ENCODE measurements at regions not wholly inside any gene's neighbourhood (a gene's known extent, or its start where the extent isn't known, plus 50 kb on each side); places are given as distances from the start of the nearest gene placed in this dataset.

- H3K9me3 ChIP-seq (ENCODE audit: control insufficient read depth, low read length): no peaks in the 10 kb centered on the region
- peaks cover 9% of the 10 kb centered on the region for H3K9me3 Mint-ChIP-seq
- H3K9ac ChIP-seq (ENCODE audit: extremely low read depth, low read length, poor library complexity, severe bottlenecking): no peak overlapping the region
- H3K27ac ChIP-seq (ENCODE audit: low read depth, low read length): no peak overlapping the region
- TF ChIP-seq CTCF (conservative IDR thresholded peaks at IDR 0.05): no peak
- H3K27me3 Mint-ChIP-seq (ENCODE audit: insufficient read depth): peaks cover 10% of the 10 kb centered on the region
- no peaks in the 10 kb centered on the region for H3K4me1 ChIP-seq (ENCODE audit: control insufficient read depth, insufficient read depth, low read length)
- H3K27me3 ChIP-seq (ENCODE audit: control insufficient read depth, insufficient read depth, low read length, poor library complexity, severe bottlenecking): no peaks in the 10 kb centered on the region
- DNase-seq: no peak
- no peak overlapping the region for H3K27ac Mint-ChIP-seq
- no peaks in the 10 kb centered on the region for H3K36me3 Mint-ChIP-seq (ENCODE audit: low read depth)
- no peak overlapping the region for H3K4me3 ChIP-seq (ENCODE audit: low read length)
- no peaks in the 10 kb centered on the region for H3K36me3 ChIP-seq (ENCODE audit: control insufficient read depth, insufficient read depth, low read length)
- no peak overlapping the region for H3K4me3 Mint-ChIP-seq
- peaks cover 10% of the 10 kb centered on the region for H3K4me1 Mint-ChIP-seq
Observed at GRCh38 chr3:152556731-152557254, 278.1 kb upstream of the P2RY1 start.

GRCh38 chr3:152557302-152557999 lies 277.5 kb upstream of the P2RY1 start:
- Mint-ChIP-seq H3K27me3 (ENCODE audit: insufficient read depth) (peaks cover 10% of the 10 kb centered on the region), H3K4me1 (peaks cover 8% of the 10 kb centered on the region), H3K9me3 (peaks cover 9% of the 10 kb centered on the region), H3K36me3 (ENCODE audit: low read depth) (no peaks in the 10 kb centered on the region), H3K27ac (no peak overlapping the region), H3K4me3 (no peak overlapping the region)
- Histone ChIP-seq H3K9me3 (ENCODE audit: control insufficient read depth, low read length) (no peaks in the 10 kb centered on the region), H3K4me1 (ENCODE audit: control insufficient read depth, insufficient read depth, low read length) (no peaks in the 10 kb centered on the region), H3K27ac (ENCODE audit: low read depth, low read length) (no peak overlapping the region), H3K9ac (ENCODE audit: extremely low read depth, low read length, poor library complexity, severe bottlenecking) (no peak overlapping the region), H3K27me3 (ENCODE audit: control insufficient read depth, insufficient read depth, low read length, poor library complexity, severe bottlenecking) (no peaks in the 10 kb centered on the region), H3K36me3 (ENCODE audit: control insufficient read depth, insufficient read depth, low read length) (no peaks in the 10 kb centered on the region), H3K4me3 (ENCODE audit: low read length) (no peak overlapping the region)
- WGBS, 2 experiments (ENCODE audit: insufficient coverage in 1 of 2, insufficient read length in 1 of 2): 72 to 94% methylated on average over 2 of the region's 2 CpGs
- DNase-seq: no peak
- no peak for TF ChIP-seq CTCF (conservative IDR thresholded peaks at IDR 0.05)

- Mint-ChIP-seq H3K36me3 (ENCODE audit: low read depth) (no peaks in the 10 kb centered on the region), H3K27ac (no peak overlapping the region), H3K4me1 (peaks cover 5% of the 10 kb centered on the region), H3K4me3 (no peak overlapping the region), H3K9me3 (peaks cover 9% of the 10 kb centered on the region), H3K27me3 (ENCODE audit: insufficient read depth) (peaks cover 10% of the 10 kb centered on the region)
- no peak for TF ChIP-seq CTCF (conservative IDR thresholded peaks at IDR 0.05)
- no peak overlapping the region for H3K27ac ChIP-seq (ENCODE audit: low read depth, low read length)
- no peaks in the 10 kb centered on the region for H3K36me3 ChIP-seq (ENCODE audit: control insufficient read depth, insufficient read depth, low read length)
- H3K27me3 ChIP-seq (ENCODE audit: control insufficient read depth, insufficient read depth, low read length, poor library complexity, severe bottlenecking): no peaks in the 10 kb centered on the region
- no peak overlapping the region for H3K9ac ChIP-seq (ENCODE audit: extremely low read depth, low read length, poor library complexity, severe bottlenecking)
- H3K4me1 ChIP-seq (ENCODE audit: control insufficient read depth, insufficient read depth, low read length): no peaks in the 10 kb centered on the region
- H3K9me3 ChIP-seq (ENCODE audit: control insufficient read depth, low read length): no peaks in the 10 kb centered on the region
- DNase-seq: no peak
- 92% methylated on average over 1 of the region's 1 CpG; no CpG with 5 or more reads in 1 of the 2 experiments for WGBS, 2 experiments (ENCODE audit: insufficient coverage in 1 of 2, insufficient read length in 1 of 2)
- H3K4me3 ChIP-seq (ENCODE audit: low read length): no peak overlapping the region
Observed at GRCh38 chr3:152558386-152558785, 276.5 kb upstream of the P2RY1 start.

Measured in endodermal cell (in vitro differentiated cells).